Spleen (tissue), 11 donors: ENCODE measurements at regions not wholly inside any gene's neighbourhood (a gene's known extent, or its start where the extent isn't known, plus 50 kb on each side); places are given as distances from the start of the nearest gene placed in this dataset.
"Not testable (repeated sequence)": the region's sequence is repeated elsewhere in the genome, so short reads cannot be mapped to it uniquely, and the experiment has no call there.

Experiments
- DNase-seq: peaks from one replicate; pipeline ENCODE4 v3.0.0-alpha.2; 2020
- H3K27ac ChIP-seq, 8 donors: fragments of 200-600 bp; sonication (generic) in 7 of 8; 1 replicate in 4 of 8; 2 replicates in 4 of 8; pipeline versions ENCODE4 v1.5.0 to v1.8.0; 2016 to 2021; ENCODE audit warnings: inconsistent platforms in 4 of 8, mild to moderate bottlenecking in 4 of 8, moderate library complexity in 1 of 8
- H3K27me3 ChIP-seq, 7 donors: fragments of 200-600 bp; sonication (generic) in 6 of 7; replicated peaks in 1 of 7; 1 replicate in 4 of 7; 2 replicates in 3 of 7; pipeline versions ENCODE4 v1.5.0 to v1.8.0; 2016 to 2021; ENCODE audit warnings: inconsistent platforms in 3 of 7, mild to moderate bottlenecking in 1 of 7
- H3K36me3 ChIP-seq, 6 donors: fragments of 200-600 bp; sonication (generic) in 5 of 6; 1 replicate in 4 of 6; 2 replicates in 2 of 6; pipeline versions ENCODE4 v1.5.0 to v1.8.0; 2016 to 2021; ENCODE audit warnings: inconsistent platforms in 2 of 6
- H3K4me1 ChIP-seq, 6 donors: fragments of 200-600 bp; sonication (generic) in 5 of 6; 1 replicate in 3 of 6; 2 replicates in 3 of 6; pipeline versions ENCODE4 v1.5.0 to v1.8.0; 2016 to 2021; ENCODE audit warnings: inconsistent platforms in 3 of 6
- H3K4me3 ChIP-seq, 8 donors: fragments of 200-600 bp; sonication (generic) in 7 of 8; 1 replicate in 4 of 8; 2 replicates in 4 of 8; pipeline versions ENCODE4 v1.5.0 to v1.8.0; 2016 to 2021; ENCODE audit warnings: inconsistent platforms in 4 of 8, mild to moderate bottlenecking in 4 of 8, moderate library complexity in 2 of 8
- H3K9me3 ChIP-seq, 8 donors: fragments of 200-600 bp; sonication (generic) in 7 of 8; 1 replicate in 4 of 8; 2 replicates in 4 of 8; pipeline versions ENCODE4 v1.5.0 to v1.8.0; 2016 to 2021; ENCODE audit warnings: inconsistent platforms in 4 of 8
- CTCF ChIP-seq, 11 experiments: fragments of 200-600 bp in 7 of 11; fragments of 450-650 bp in 4 of 11; sonication (generic) in 4 of 11; IDR thresholded peaks in 8 of 11; conservative IDR thresholded peaks in 3 of 11; 1 replicate in 7 of 11; 2 replicates in 4 of 11; pipeline versions ENCODE4 v1.4.0 to v1.8.0; 2016 to 2021; ENCODE audit warnings: antibody characterized with exemption in 11 of 11, inconsistent platforms in 4 of 11, mild to moderate bottlenecking in 1 of 11
- POLR2A ChIP-seq, 3 donors: fragments of 450-650 bp; IDR thresholded peaks; one replicate each; pipeline ENCODE4 v1.5.1; 2017; ENCODE audit warnings: antibody characterized with exemption in 3 of 3, mild to moderate bottlenecking in 1 of 3
- POLR2AphosphoS5 ChIP-seq, 3 donors: sonication (generic); formaldehyde crosslinking; IDR thresholded peaks; one replicate each; pipeline ENCODE4 v1.5.1; 2017; ENCODE audit warnings: antibody characterized with exemption in 3 of 3
- WGBS, 5 donors: extraction: QIAGEN DNeasy Blood & Tissue Kit in 3 of 5; methylation state at CpG; one replicate each; pipeline versions ENCODE4 v1.1.5 to v1.1.7; 2013 to 2018; 5-methylcytosine and 5-hydroxymethylcytosine counted together
- intact Hi-C: fragments of 100-400 bp; cut with DNase I; formaldehyde crosslinking; loops from one replicate; pipeline ENCODE4 v1.15.0; 2023; ENCODE audit warnings: low total_unique reads
- donor health status: healthy with polysubstance abuse.
- donor health status: DM: no; HTN: no; CAD: no; lungs with moderate emphysema.
- donor health status: DM: no; HTN: no; CAD: no.
- donor health status: Bipolar disorder and iron deficiency.
- donor health status: healthy.
- donor health status: DM: no; HTN: no; CAD: no.
- donor health status: DM: yes; HTN: yes; CAD: no.

DNA sequence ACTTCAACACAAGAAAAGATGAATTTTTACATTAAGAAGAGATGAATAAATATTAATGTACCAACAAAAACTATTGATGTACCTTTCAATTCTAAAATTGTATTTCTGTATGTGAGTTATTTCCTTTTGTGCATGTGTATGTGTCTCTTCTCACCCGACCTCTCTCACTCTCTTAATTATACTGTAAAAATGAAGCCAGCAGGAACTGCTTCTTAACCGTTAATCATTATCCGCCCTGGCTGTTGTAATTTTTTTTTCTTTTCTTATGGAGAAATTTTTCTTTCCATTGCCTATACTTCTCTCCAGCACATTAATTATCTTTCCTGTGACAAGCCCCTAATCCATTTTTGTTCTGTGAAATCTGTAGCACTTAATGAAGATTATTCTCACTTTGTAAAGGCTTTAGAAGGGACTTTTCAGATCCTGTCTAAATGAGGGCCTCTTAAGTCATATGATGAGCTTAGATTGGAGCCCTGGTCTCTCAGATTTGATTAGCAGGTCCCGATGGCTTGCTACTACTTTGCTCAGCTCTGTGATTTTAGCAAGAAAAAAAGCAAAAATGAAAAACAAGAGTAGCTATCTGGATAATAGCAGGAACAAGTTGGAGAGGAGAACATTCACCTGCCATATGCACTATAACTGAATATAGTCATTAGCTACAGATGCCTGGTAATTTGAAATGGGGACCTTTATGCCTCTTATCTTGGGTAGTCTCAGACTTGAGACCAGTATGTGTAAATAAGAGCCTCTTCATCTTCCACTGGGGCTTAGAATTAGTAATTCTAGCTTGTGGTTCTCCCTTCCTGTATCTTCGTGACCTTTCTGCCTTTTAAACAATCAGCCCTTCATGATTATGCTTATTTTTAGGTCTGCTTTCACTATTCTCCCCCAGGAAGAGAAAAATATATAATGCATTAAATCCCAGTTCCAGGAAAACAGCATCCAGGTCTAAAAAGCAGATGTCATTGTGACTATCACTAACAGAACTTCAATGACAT lies 80.0 kb upstream of the COL1A2 start:
- WGBS, 5 donors = 60 to 79% (median 73%) methylated on average over 5 of the region's 5 CpGs
- no peaks in the 10 kb centered on the region for H3K4me1 ChIP-seq
- DNase-seq = no peak
- no peaks in the 10 kb centered on the region for H3K36me3 ChIP-seq
- H3K9me3 ChIP-seq = peaks cover 0 to 4% (median 0%) of the 10 kb centered on the region in 8 donors
- no peaks in the 10 kb centered on the region for H3K27me3 ChIP-seq
- no peak overlapping the region for H3K4me3 ChIP-seq
- TF ChIP-seq CTCF (IDR thresholded peaks at IDR 0.05 in 8 of 11, conservative IDR thresholded peaks at IDR 0.05 in 3 of 11) (no peak), POLR2AphosphoS5 (IDR thresholded peaks at IDR 0.05) (no peak), POLR2A (IDR thresholded peaks at IDR 0.05) (no peak)
- H3K27ac ChIP-seq = no peak overlapping the region
- intact Hi-C loops = no loop called here

- peaks cover 0 to 27% (median 20%) of the 10 kb centered on the region in 8 donors for H3K9me3 ChIP-seq
- DNase-seq, H3K27me3 ChIP-seq, H3K4me1 ChIP-seq, H3K36me3 ChIP-seq, intact Hi-C loops, H3K4me3 ChIP-seq, H3K27ac ChIP-seq: not testable (repeated sequence)
- 73 to 90% (median 88%) methylated on average over 1 of the region's 1 CpG for WGBS, 5 donors
Measured at GRCh38 chr7:94321138-94321537, 73.6 kb upstream of the COL1A2 start.

DNA sequence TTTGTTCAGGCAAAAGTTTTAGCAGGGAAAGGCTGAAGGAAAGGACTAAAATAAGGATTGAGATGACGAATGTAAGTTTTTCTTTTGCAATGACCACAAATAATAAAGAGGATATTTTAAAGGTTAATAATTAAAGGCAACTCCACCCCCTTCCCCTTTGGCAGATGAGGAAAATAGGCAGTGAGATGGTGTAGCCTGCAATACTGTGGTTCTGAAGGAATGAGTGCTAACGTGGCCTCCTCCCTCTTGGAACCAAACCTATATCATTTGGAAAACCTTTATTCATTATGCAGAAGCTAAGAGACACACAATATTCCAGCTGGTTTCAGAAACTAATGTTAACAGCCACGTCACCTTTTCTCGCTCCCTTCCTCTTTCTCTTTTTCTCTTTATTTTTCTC lies 70.9 kb upstream of the COL1A2 start:
- DNase-seq = no peak
- Histone ChIP-seq H3K4me3 (no peak overlapping the region), H3K27me3 (no peaks in the 10 kb centered on the region), H3K4me1 (no peaks in the 10 kb centered on the region), H3K36me3 (no peaks in the 10 kb centered on the region), H3K9me3 (peaks cover 0 to 33% (median 20%) of the 10 kb centered on the region in 8 donors), H3K27ac (no peak overlapping the region)
- intact Hi-C loops = no loop called here
- 70 to 82% (median 76%) methylated on average over 4 of the region's 4 CpGs for WGBS, 5 donors
- TF ChIP-seq CTCF (IDR thresholded peaks at IDR 0.05 in 8 of 11, conservative IDR thresholded peaks at IDR 0.05 in 3 of 11) (no peak), POLR2A (IDR thresholded peaks at IDR 0.05) (no peak), POLR2AphosphoS5 (IDR thresholded peaks at IDR 0.05) (no peak)

GRCh38 chr7:94324380-94325121 lies 70.1 kb upstream of the COL1A2 start:
- 62 to 89% (median 82%) methylated on average over 2 of the region's 2 CpGs for WGBS, 5 donors
- Histone ChIP-seq H3K36me3 (no peaks in the 10 kb centered on the region), H3K4me3 (no peak overlapping the region), H3K27me3 (no peaks in the 10 kb centered on the region), H3K27ac (no peak overlapping the region), H3K9me3 (peaks cover 0 to 33% (median 20%) of the 10 kb centered on the region in 8 donors), H3K4me1 (no peaks in the 10 kb centered on the region)
- no peak for DNase-seq
- TF ChIP-seq POLR2A (IDR thresholded peaks at IDR 0.05) = no peak
- no peak for TF ChIP-seq CTCF (IDR thresholded peaks at IDR 0.05 in 8 of 11, conservative IDR thresholded peaks at IDR 0.05 in 3 of 11)
- TF ChIP-seq POLR2AphosphoS5 (IDR thresholded peaks at IDR 0.05) = no peak
- intact Hi-C loops = no loop called here
